Tibial nerve (tissue), 4 donors: ENCODE measurements at regions not wholly inside any gene's neighbourhood (a gene's known extent, or its start where the extent isn't known, plus 50 kb on each side); places are given as distances from the start of the nearest gene placed in this dataset.

ENCODE experiments used
- DNase-seq, 2 donors: peaks; one replicate each; pipeline ENCODE4 v3.0.0-alpha.2; 2019; ENCODE audit warnings: low spot score in 2 of 2
- H3K27ac ChIP-seq, 4 donors: fragments of 200-600 bp; sonication (generic) in 3 of 4; one replicate each; pipeline ENCODE4 v1.5.1; 2017 to 2019; ENCODE audit warnings: mild to moderate bottlenecking in 1 of 4
- H3K27me3 ChIP-seq, 2 donors: fragments of 200-600 bp; sonication (generic) in 1 of 2; one replicate each; pipeline versions ENCODE4 v1.5.1 to v1.6.0; 2017 to 2019
- H3K36me3 ChIP-seq, 3 donors: fragments of 200-600 bp; sonication (generic); one replicate each; pipeline ENCODE4 v1.5.1; 2018 to 2019
- H3K4me1 ChIP-seq, 4 donors: fragments of 200-600 bp; sonication (generic) in 3 of 4; one replicate each; pipeline ENCODE4 v1.5.1; 2017 to 2019
- H3K4me3 ChIP-seq, 4 donors: fragments of 200-600 bp; sonication (generic) in 3 of 4; one replicate each; pipeline ENCODE4 v1.5.1; 2017 to 2019; ENCODE audit warnings: mild to moderate bottlenecking in 1 of 4, moderate library complexity in 1 of 4
- H3K9me3 ChIP-seq, 4 donors: fragments of 200-600 bp; sonication (generic) in 3 of 4; one replicate each; pipeline ENCODE4 v1.5.1; 2017 to 2019
- EP300 ChIP-seq, 2 donors: sonication (generic); formaldehyde crosslinking; IDR thresholded peaks; one replicate each; pipeline ENCODE4 v1.6.1; 2017; ENCODE audit warnings: antibody characterized with exemption in 2 of 2, mild to moderate bottlenecking in 1 of 2
- POLR2A ChIP-seq, 2 donors: fragments of 450-650 bp; IDR thresholded peaks; one replicate each; pipeline ENCODE4 v1.6.1; 2017; ENCODE audit warnings: antibody characterized with exemption in 2 of 2, mild to moderate bottlenecking in 2 of 2, moderate library complexity in 2 of 2
- WGBS, 2 donors: methylation state at CpG; one replicate each; pipeline ENCODE4 v1.1.5; 2018; 5-methylcytosine and 5-hydroxymethylcytosine counted together
- TF ChIP-seq, protein P1 (sequence below), 5 experiments: fragments of 200-600 bp in 3 of 5; fragments of 450-650 bp in 2 of 5; sonication (generic) in 3 of 5; IDR thresholded peaks; one replicate each; pipeline ENCODE4 v1.5.1; 2016 to 2019; ENCODE audit warnings: antibody characterized with exemption in 5 of 5, mild to moderate bottlenecking in 3 of 5, moderate library complexity in 2 of 5

DNA sequence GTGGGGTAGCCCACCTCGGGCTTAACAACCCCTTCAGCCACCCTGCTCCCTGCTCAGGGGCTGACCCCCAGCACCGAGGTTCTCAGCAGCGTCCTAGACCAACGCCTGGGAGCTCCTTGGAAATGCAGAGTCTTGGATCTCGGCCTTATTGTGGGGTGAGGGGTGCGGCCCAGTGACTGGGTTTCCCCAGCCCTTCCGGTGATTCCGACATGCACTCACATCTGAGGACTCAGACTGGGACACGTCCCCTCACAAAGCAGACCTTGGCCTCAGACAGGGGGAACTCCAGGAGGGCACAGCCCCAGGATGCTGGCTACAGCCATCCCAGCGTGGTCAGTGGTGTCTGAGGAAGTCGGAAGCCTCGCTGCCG lies 117.7 kb downstream of the RFLNA start:
- Histone ChIP-seq H3K36me3 (peaks cover 0 to 69% (median 3%) of the 10 kb centered on the region in 3 donors), H3K9me3 (no peaks in the 10 kb centered on the region), H3K4me1 (peaks cover 0 to 69% (median 29%) of the 10 kb centered on the region in 4 donors), H3K4me3 (no peak overlapping the region), H3K27me3 (no peaks in the 10 kb centered on the region), H3K27ac (peak overlapping the region in 3 of 4 donors; percentile 63 to 80 (median 78))
- TF ChIP-seq, protein P1, sequence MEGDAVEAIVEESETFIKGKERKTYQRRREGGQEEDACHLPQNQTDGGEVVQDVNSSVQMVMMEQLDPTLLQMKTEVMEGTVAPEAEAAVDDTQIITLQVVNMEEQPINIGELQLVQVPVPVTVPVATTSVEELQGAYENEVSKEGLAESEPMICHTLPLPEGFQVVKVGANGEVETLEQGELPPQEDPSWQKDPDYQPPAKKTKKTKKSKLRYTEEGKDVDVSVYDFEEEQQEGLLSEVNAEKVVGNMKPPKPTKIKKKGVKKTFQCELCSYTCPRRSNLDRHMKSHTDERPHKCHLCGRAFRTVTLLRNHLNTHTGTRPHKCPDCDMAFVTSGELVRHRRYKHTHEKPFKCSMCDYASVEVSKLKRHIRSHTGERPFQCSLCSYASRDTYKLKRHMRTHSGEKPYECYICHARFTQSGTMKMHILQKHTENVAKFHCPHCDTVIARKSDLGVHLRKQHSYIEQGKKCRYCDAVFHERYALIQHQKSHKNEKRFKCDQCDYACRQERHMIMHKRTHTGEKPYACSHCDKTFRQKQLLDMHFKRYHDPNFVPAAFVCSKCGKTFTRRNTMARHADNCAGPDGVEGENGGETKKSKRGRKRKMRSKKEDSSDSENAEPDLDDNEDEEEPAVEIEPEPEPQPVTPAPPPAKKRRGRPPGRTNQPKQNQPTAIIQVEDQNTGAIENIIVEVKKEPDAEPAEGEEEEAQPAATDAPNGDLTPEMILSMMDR (IDR thresholded peaks at IDR 0.05), result no peak
- TF ChIP-seq POLR2A (IDR thresholded peaks at IDR 0.05) (no peak), EP300 (IDR thresholded peaks at IDR 0.05) (no peak)
- 50 to 74% methylated on average over 2 to 13 of the region's 13 CpGs for WGBS, 2 donors
- DNase-seq, result peak in 1 of 2 donors; percentile 24

DNA sequence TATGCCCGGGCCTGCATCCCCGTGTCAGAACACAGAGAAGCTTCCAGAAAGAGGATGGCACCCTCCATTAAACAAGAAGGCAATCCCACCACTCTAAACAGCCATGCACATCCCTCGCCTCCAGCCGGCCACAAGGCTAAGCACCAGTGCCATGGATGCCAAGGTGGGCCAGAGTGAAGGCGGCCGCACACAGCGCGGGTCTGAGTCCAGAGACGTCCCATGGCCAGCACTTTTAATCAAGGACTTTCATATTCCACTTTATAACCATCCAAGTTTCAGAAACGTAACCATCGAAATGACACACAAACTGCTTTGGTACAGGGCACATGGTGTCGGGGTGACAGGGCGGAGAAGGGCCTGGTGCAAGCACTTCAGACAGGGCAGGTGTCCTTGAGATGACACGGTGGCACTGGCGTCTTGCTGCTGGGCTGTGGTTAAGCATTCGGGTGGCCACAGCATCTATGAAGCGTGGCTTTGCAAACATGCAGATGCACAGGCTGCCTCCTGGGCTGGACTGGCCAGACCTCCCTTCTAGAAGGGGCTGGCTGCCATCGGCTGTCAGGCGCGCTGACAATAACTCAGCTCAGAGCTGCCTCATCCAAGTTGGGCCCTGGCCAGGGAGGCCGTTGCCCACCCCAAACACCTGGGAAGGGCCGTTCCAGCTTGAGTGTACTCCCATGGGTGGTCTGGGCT lies 117.2 kb downstream of the RFLNA start:
- H3K36me3 ChIP-seq, result peaks cover 0 to 69% (median 3%) of the 10 kb centered on the region in 3 donors
- no peaks in the 10 kb centered on the region for H3K9me3 ChIP-seq
- H3K4me3 ChIP-seq, result no peak overlapping the region
- peak overlapping the region in 3 of 4 donors; percentile 63 to 80 (median 78) for H3K27ac ChIP-seq
- H3K4me1 ChIP-seq, result peaks cover 0 to 64% (median 29%) of the 10 kb centered on the region in 4 donors
- TF ChIP-seq, protein P1 (IDR thresholded peaks at IDR 0.05), result no peak
- no peak for TF ChIP-seq POLR2A (IDR thresholded peaks at IDR 0.05)
- TF ChIP-seq EP300 (IDR thresholded peaks at IDR 0.05), result no peak
- H3K27me3 ChIP-seq, result no peaks in the 10 kb centered on the region
- DNase-seq, result no peak
- 68 to 86% methylated on average over 18 to 22 of the region's 22 CpGs for WGBS, 2 donors

DNA sequence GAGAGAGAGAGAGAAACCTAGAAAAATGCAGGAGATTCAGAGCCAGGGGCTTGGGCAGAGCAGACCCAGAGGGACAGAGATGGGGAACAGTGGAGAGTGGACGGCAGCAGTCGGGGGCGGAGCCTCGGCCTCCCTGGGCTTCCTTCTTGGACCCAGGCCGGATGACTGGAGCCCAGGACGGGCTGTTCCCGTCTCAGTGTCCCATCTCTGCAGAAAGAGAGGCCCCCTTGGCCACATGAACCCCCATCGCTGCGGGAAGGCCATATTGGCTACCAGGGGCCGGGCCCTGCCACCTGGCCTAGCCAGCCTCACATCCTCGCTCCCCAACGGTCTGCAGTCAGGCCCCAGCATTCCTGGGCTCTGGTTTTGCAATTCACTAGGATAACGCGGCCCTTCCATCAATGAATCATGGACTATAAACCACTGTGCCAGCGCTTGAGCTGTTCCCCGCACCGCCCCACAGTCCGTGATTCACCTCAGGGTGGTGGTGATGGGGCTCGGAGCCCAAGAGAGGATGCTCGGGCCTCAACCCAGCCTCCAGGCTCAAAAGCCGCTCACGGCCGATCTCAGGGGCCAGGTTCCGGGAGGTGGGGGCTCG lies 116.5 kb downstream of the RFLNA start:
- Histone ChIP-seq H3K27me3 (no peaks in the 10 kb centered on the region), H3K9me3 (no peaks in the 10 kb centered on the region), H3K27ac (peak overlapping the region; percentile 32 to 80 (median 70)), H3K36me3 (peaks cover 0 to 70% (median 3%) of the 10 kb centered on the region in 3 donors), H3K4me1 (peaks cover 0 to 63% (median 29%) of the 10 kb centered on the region in 4 donors), H3K4me3 (no peak overlapping the region)
- TF ChIP-seq, protein P1 (IDR thresholded peaks at IDR 0.05), result no peak
- TF ChIP-seq POLR2A (IDR thresholded peaks at IDR 0.05), result no peak
- peak in 1 of 2 donors; percentile 68 for TF ChIP-seq EP300 (IDR thresholded peaks at IDR 0.05)
- peak; percentile 52 to 72 for DNase-seq
- 47 to 52% methylated on average over 16 to 23 of the region's 25 CpGs for WGBS, 2 donors

DNA sequence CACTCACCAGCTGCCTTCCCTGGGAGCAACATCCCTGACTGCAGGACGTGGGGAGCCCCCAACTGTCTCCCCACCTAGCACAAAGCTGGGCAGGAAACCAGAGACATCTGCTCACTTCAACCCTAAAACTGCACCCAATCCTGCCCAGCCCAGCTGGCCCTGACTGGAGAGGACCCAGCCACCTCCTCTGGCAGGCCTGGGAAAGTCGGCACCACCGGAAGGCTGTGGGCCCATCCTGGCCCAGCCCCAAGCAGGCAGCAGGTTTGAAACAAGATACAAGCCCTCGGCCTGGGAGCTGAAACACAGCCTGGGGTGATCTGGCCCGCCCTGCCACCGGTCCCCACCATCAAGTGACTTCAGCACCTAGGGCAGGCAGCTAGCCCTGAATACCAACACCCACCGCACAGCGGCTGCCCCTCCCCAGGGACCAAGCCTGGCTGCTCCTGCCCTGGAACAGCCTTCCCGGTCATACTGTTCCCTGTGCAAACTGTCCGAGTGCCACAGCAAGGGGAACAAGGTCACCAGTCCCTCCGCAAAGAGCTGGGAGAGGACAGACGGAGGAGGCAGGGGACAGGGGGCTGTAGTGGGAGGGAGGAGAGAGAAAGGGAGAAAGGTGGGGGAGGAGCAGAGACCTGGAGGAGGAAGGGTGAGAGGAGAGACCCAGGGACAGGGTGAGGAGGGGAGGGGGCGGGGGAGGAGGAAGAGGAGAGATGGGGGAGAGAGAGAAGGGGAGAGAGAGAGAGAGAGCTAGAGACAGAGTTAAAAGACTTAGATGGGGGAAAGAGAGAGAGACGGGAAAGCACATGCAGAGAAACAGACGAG lies 115.7 kb downstream of the RFLNA start:
- Histone ChIP-seq H3K9me3 (no peaks in the 10 kb centered on the region), H3K27ac (peak overlapping the region; percentile 32 to 80 (median 70)), H3K36me3 (peaks cover 0 to 72% (median 3%) of the 10 kb centered on the region in 3 donors), H3K4me3 (no peak overlapping the region), H3K27me3 (no peaks in the 10 kb centered on the region), H3K4me1 (peaks cover 0 to 63% (median 29%) of the 10 kb centered on the region in 4 donors)
- DNase-seq, result no peak
- TF ChIP-seq, protein P1 (IDR thresholded peaks at IDR 0.05), result no peak
- TF ChIP-seq EP300 (IDR thresholded peaks at IDR 0.05) (no peak), POLR2A (IDR thresholded peaks at IDR 0.05) (no peak)
- WGBS, 2 donors, result 36 to 49% methylated on average over 10 to 15 of the region's 15 CpGs
